ENCODE measurements at regions not wholly inside any gene's neighbourhood (a gene's known extent, or its start where the extent isn't known, plus 50 kb on each side); places are given as distances from the start of the nearest gene placed in this dataset.

- H3K27ac ChIP-seq = no peak overlapping the region
- TF ChIP-seq CTCF (conservative IDR thresholded peaks at IDR 0.05; ENCODE audit: low read depth) = no peak
- no peak for DNase-seq (ENCODE audit: low spot score)
- ChIA-PET CTCF (interaction anchor here (0.7 kb wide), 1 partner anchor 1174 kb away, joined by 3 read pairs; no protein-coding TSS in a partner anchor), POLR2A (ENCODE audit: low non-redundant PET) (no interaction called here)
Observed at GRCh38 chr2:200180943-200181342, 125.5 kb upstream of the SPATS2L start.

- ChIA-PET POLR2A (ENCODE audit: low non-redundant PET) (no interaction called here), CTCF (interaction anchor here (0.6 to 0.7 kb wide), 2 partner anchors 53 to 1175 kb away, joined by 3 to 4 read pairs; no protein-coding TSS in a partner anchor)
- no peak for TF ChIP-seq CTCF (conservative IDR thresholded peaks at IDR 0.05; ENCODE audit: low read depth)
- no peak for DNase-seq (ENCODE audit: low spot score)
- H3K27ac ChIP-seq = no peak overlapping the region
Observed at GRCh38 chr2:200181755-200182154, 124.7 kb upstream of the SPATS2L start.

DNA sequence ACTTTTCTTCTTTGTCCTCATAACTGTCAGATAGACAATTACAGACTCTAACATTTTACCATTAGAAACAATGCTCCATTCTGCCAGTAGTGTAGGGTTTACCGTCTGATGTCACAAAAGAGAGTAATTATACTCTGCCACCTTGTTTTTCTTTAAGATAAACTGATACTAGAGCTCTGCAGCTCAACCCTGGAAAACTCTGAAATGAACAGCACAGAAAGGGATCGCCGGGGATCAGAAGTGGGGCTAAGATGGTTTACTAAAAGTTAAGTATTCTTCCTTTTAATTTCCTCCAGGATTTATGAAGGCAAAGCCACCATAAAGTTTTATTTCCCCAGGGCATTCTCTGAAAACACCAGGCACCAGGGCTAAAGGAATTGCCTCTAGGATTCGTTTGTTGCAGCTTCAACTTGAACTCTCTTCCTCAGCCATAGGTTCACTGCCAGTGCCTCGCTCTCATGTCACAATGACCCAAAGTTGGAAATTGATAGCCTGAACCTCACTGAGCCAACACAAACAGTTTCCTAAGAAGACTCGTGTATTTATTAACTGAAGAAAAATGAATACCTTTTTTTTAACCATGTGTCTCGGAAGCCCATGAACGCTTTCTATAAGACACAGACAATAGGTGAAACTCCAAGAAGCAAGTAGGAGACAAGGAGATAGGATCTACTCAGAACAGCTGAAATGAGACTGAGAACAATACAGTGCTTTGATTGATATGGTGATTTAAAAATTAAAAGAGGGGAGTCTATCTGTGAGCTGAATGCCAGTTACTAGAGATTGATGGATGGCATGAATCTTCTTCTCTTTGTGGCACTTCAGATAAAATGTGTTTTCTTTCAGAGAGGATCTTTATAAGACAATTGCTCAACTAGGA lies 121.5 kb upstream of the SPATS2L start:
- ChIA-PET POLR2A (ENCODE audit: low non-redundant PET) (no interaction called here), CTCF (interaction anchor here (0.6 kb wide), 1 partner anchor 61 kb away, joined by 3 read pairs; no protein-coding TSS in a partner anchor)
- DNase-seq (ENCODE audit: low spot score) = no peak
- H3K27ac ChIP-seq = no peak overlapping the region
- TF ChIP-seq CTCF (conservative IDR thresholded peaks at IDR 0.05; ENCODE audit: low read depth) = no peak

- H3K27ac ChIP-seq = no peak overlapping the region
- POLR2A ChIA-PET (ENCODE audit: low non-redundant PET) = no interaction called here
- no peak for DNase-seq (ENCODE audit: low spot score)
- no peak for TF ChIP-seq CTCF (conservative IDR thresholded peaks at IDR 0.05; ENCODE audit: low read depth)
- CTCF ChIA-PET = no interaction called here
Observed at GRCh38 chr2:200185628-200186000, 120.9 kb upstream of the SPATS2L start.

DNA sequence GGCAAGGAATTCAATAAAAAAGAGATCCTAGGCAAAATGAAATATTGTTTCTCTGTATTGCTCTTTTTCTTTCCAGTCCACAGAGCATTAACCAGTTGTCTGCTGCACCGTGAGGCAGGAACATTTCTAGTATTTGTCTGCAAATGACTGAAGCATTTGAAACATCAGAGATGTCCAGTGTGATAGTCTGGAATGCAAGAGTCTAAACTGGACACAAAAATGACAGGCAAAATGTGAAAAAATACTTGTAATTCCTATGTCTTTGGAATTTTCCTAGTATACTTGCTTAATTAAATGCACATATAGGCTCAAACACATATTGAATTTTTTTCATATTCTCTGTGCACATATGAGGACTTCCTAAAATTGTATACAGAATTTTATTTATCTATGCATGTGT lies 120.5 kb upstream of the SPATS2L start:
- POLR2A ChIA-PET (ENCODE audit: low non-redundant PET) = no interaction called here
- CTCF ChIA-PET = no interaction called here
- no peak overlapping the region for H3K27ac ChIP-seq
- TF ChIP-seq CTCF (conservative IDR thresholded peaks at IDR 0.05; ENCODE audit: low read depth) = no peak
- DNase-seq (ENCODE audit: low spot score) = no peak

GRCh38 chr2:200188876-200189275 lies 117.6 kb upstream of the SPATS2L start:
- no peak overlapping the region for H3K27ac ChIP-seq
- POLR2A ChIA-PET (ENCODE audit: low non-redundant PET) = no interaction called here
- CTCF ChIA-PET = no interaction called here
- no peak for DNase-seq (ENCODE audit: low spot score)
- TF ChIP-seq CTCF (conservative IDR thresholded peaks at IDR 0.05; ENCODE audit: low read depth) = no peak
